SU-DHL-6 (cell line): ENCODE measurements at regions not wholly inside any gene's neighbourhood (a gene's known extent, or its start where the extent isn't known, plus 50 kb on each side); places are given as distances from the start of the nearest gene placed in this dataset.

Experiments used
- CTCF ChIP-seq: fragments of 200-600 bp; sonication (generic); IDR thresholded peaks from one replicate; pipeline ENCODE4 v1.5.1; 2017; ENCODE audit warnings: antibody characterized with exemption, mild to moderate bottlenecking, low read length, moderate library complexity; ENCODE audit not compliant: insufficient read depth, poor library complexity, severe bottlenecking
- EZH2phosphoT487 ChIP-seq: fragments of 200-600 bp; sonication (generic), shearing (Covaris generic); conservative IDR thresholded peaks from 2 replicates; pipeline ENCODE4 v1.6.1; 2018; ENCODE audit warnings: mild to moderate bottlenecking, antibody characterized with exemption, low read length, moderate library complexity, mixed read lengths

GRCh38 chr12:41681898-41682297, 462.8 kb downstream of the GXYLT1 start:
- TF ChIP-seq CTCF = no peak
- TF ChIP-seq EZH2phosphoT487 = no peak
